ENCODE measurements at regions not wholly inside any gene's neighbourhood (a gene's known extent, or its start where the extent isn't known, plus 50 kb on each side); places are given as distances from the start of the nearest gene placed in this dataset.

DNA sequence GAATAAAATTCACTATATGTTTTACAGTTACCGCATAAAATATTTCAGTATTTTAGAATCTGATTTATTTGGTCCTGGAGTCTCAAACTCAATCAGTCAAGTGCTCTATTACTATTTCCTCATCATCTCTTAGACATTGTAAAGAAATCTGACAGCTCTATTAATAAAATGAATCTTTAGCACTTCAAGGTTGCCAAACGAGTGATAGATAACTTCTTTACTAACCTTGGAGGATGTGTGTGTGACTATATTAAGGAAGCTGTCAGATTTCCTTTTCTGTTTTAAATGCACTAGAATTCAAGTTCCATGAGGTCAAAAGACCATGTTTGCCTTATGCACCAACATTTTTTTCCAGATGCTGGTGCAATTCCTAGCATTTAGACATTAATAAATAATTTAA lies 389.8 kb upstream of the AZI2 start:
- no peak for DNase-seq (ENCODE audit: low read depth in 2 of 2)

DNA sequence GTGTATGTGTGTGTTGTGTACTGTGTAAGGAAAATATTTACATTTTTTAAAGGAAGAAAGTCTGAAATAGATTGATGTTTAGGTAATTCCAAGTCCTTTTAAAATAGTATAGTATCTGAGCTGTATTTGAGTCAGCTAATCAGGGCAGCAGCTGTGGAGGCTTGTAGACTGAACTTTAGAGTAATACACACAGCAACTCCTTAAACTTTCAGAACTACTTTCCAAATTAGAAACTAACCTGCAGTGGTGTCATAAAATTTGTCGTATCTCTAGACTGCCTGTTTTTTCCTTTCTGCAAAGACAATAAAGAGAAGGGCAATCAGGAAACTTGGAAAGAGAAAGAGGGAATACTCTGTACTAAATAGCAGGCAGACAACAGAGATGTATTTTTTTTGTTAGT lies 391.0 kb upstream of the AZI2 start:
- no peak for DNase-seq (ENCODE audit: low read depth in 2 of 2)

DNA sequence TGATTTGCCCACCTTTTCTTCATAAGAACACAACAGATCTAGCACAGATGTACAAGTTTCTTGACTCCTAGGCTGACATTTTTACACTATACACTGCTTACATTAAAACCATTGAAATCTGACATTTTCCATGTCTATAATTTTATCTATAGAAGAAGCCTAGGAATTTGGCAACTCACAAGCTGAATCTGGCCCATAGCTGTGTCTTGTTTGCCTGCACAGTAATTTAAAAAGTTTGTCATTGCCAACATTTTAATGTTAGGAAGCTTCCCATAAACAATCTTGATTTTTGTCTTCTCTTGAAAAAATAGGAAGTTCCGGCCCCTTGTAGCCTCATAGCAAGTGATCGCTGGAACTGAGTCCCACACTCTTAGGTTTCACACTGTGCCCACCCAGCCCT lies 394.6 kb upstream of the AZI2 start:
- no peak for DNase-seq (ENCODE audit: low read depth in 2 of 2)

DNA sequence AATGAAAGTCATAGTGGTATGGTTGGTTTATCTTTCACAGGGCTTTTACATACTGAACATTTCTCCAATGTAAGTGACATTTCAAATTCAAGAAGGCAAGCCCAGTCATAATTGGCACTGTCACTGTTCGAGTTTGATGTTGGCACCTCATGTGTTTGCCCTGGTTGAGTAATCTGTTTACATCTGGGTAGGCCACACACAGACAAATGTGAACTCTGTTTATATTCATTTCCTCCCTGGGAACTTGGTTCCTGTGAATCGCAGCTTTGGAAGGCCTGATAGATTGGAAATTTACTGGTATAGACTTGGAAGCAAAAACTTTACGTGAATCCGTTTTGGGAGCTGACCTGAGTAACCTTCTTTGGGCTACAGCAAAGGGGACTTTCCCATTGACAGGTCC lies 395.2 kb upstream of the AZI2 start:
- no peak for DNase-seq (ENCODE audit: low read depth in 2 of 2)

DNA sequence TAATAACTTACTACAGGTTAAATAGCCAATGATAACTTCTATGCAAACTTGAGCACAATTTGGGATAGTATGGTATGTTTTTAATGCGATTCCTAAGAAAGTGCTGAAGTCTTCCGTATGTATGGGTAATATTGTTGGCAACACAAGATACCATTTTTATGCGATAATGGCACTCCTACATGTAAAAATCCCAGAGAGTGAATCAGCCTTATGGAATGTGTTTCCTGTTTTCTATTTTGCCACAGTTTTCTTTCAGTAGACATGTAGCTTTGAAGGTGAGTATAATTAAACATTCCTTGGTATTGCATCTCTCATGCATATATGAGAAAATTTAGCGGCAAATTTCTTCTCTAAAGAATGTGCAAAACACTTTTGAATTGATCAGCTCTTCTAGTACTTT lies 396.8 kb upstream of the AZI2 start:
- no peak for DNase-seq (ENCODE audit: low read depth in 2 of 2)

DNA sequence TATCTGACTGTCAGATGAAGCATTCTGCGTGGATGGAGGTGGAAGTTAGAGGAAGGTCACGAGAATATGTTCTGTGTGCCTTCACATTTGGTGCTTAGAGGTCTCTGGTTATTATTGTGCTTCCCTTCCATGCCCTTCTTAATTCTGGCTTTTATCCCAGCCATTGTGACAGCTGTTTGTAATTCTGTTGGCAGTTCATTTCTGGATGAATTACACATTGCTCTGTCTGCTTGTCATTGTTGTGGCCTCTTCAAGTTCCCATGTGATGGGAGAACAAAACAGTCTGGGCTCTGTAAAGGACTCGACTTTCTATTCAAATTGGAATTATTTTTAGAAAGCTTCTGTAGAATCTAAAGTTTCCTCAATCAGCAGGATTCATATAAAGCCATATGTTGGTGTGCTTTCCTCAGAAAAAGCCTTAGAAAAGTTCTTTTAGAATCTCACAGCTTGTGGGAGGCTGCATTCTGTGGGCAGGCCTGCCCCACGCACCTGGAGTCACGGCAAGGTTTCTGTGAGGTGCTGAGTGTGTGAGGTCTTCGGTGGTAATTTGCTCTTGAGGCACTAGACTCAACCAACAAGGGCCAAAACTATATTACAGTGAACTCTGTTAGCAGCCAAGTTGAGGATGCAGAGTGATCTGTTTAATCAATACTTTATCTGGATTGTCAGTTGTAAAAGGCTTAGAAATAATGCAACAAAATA lies 397.4 kb upstream of the AZI2 start:
- DNase-seq (ENCODE audit: low read depth in 2 of 2) = no peak

DNA sequence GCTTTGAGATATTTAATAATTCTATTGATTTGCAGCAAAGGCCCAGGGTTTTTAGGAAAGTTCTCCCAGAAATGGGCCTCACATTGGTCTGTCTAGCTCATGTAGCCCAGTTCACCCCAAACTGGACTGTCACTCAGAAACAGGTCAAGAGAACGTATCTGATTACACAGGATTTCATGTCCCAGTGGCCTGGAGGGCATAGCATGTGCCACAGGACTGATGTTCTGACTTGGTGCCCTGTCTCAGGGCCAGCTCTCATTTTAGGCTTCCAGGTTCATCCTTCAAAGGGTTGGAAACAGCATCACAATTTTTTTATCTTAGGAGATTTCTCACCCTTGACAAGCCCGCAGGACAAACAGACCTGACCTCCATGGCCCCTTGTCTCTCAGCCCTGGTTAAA lies 398.4 kb upstream of the AZI2 start:
- no peak for DNase-seq (ENCODE audit: low read depth in 2 of 2)

DNA sequence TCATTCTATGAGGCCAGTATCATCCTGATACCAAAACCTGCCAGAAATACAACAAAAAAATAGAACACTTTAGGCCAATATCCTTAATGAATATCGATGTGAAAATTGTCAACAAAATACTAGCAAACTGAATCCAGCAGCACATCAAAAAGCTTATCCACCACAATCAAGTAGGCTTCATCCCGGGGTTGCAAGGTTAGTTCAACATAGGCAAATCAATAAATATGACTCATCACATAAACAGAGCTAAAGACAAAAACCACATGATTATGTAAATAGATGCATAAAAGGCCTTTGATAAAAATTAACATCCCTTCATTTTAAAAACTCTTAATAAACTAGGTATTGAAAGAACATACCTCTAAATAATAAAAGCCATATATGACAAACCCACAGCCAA lies 403.2 kb upstream of the AZI2 start:
- no peak for DNase-seq (ENCODE audit: low read depth in 2 of 2)

DNA sequence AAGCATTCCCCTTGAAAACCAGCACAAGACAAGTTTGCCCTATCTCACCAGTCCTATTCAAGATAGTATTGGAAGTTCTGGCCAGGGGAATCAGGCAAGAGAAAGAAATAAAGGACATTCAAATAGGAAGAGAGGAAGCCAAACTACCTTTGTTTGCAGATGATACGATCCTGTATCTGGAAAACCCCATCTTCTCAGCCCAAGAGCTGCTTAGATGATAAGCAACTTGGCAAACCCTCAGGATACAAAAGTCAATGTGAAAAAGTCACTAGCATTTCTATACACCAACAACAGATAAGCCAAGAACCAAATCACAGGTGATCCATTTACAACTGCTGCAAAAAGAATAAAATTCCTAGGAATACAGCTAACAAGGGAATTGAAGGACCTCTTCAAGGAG lies 403.7 kb upstream of the AZI2 start:
- no peak for DNase-seq (ENCODE audit: low read depth in 2 of 2)

DNA sequence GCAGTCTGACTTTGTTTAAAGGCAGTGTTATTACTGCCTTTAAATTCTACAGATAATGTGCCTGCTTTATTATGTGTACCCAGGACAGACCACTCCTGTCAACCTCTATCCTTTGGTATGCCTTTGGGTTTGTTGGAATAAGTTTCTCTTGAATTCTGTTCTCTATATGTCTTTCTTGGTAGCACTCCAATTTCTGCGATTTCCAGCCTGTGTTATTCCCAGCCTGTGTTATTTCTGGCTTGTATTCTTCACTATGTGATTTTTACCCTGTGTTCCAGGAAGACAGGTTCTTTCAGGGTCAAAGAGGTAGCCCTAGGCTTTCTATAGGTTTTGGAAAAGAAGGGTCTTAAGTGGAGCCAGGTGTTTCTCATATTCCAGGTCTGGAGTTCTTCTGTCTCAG lies 407.4 kb upstream of the AZI2 start:
- DNase-seq (ENCODE audit: low read depth in 2 of 2) = no peak

DNA sequence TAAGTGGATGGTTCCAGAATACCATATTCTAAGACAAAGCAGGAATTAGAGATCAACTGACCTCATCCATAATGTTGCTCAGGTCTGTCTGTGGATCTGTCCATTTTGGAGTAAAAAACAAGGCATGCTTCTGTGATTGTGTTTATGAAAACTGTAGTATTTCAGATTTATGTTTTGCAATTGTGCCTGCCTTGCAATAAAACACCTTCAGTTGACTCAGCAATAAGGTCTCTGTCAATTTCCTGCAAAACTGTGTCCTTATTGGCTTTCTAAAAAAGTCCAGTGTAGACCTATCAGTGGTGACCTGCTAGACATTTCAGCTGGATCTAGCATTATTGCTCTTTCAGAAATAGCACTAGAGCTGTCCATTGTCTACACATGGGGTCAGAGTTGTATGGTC lies 409.5 kb upstream of the AZI2 start:
- no peak for DNase-seq (ENCODE audit: low read depth in 2 of 2)

DNA sequence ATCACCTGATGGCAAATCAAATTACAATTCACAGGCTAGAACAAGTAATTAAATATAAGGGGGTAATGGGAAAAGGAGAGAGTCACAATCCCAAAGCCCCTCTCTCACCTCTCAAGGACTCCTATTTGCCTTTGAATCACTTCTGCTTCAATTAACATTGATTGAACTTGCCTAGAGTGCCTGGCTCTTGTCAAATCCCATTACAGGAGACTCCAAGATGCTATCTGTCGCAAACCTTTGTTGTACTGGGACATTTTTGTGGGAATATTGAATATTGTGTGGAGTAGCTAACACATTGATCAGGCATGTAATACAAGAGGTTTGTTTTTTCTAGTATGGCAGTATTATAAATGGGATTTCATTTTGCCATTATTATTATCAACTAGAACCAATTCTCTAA lies 412.8 kb upstream of the AZI2 start:
- DNase-seq (ENCODE audit: low read depth in 2 of 2) = no peak

DNA sequence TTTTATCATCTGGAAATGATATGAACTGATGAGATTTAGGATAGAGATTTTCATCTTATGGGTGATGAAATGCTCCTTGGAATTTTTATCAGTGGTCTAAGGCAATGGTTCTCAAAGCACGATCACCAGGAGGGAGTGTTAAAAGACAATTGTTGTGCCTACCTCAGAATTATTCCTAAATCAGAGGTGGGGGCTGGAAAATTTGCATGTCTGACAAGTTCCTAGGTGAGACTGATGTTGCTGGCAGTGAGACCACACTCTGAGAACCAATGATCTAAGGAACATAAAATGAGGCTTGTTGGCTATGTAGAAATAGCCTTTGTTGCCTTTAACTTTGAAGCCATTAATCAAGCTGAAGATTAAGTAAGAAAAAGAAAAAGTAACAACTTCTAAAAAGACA lies 416.6 kb upstream of the AZI2 start:
- DNase-seq (ENCODE audit: low read depth in 2 of 2) = no peak

DNA sequence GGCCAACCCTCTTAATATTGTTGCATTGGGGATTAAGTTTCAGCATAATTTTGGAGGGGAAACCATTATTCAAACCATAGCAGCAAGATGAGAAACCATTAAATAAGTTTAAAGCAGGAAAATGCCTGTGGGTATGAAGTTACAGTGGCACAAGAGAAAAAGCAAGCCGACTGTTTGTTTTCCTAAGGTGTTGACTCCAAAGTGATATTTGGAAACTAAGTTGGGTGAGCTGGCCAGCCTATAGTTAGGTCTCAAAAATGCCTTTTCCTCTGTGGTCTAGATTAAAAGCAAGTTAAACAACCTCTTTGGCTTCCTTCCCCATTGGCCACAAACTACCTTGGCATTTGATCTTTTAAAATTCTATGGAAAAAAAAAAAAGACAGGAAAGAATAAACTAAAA lies 419.8 kb upstream of the AZI2 start:
- no peak for DNase-seq (ENCODE audit: low read depth in 2 of 2)

DNA sequence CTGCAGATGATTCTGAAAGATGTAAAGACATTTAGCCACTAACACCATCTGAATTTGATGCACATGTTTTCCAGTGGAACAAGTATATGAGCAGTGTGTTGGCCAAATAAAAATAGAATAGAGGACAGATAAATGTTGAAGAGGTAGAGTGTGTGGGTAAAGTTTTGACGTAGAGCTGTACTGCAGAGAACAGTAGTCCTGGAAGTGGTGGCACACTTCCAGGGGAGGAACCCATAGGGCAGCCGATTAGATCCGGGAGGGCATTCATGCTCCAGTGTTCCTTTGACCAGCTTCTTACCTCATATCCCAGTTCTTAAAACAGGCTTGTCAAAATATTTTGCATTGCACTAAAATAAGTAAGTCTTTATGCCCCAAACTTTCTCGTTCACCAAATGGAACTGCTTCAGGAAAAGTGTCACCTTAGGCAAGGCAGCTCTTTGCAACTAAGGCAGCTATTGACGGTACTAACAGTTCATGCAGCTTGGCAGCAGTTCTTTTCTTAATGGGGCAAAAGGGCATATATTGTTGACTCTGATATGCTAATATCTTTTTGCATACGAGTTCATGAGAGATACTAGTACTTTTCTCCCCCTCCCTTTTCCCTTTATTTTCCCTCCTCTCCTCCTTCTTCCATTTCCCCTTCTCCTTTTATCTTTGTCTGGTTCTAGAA lies 429.3 kb upstream of the AZI2 start:
- no peak for DNase-seq (ENCODE audit: low read depth in 2 of 2)

DNA sequence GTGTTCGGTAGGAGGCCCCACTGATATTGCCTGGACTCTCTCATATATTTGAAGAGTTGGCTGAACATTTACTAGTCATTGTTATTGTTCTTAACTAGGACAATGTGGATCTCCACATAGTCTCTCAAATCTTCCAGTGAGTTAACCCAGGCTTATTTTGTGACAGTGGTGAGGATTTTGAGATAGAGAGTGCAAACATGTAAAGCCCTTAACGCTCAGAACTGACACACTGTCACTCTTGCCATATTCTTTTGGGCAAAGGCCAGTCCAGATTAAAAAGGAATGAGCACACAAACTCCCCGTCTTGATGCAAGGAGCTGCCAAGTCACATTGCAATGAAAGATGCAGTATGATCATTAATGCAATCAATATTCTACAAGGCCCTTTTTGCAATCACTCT lies 431.9 kb upstream of the AZI2 start:
- DNase-seq (ENCODE audit: low read depth in 2 of 2) = no peak

DNA sequence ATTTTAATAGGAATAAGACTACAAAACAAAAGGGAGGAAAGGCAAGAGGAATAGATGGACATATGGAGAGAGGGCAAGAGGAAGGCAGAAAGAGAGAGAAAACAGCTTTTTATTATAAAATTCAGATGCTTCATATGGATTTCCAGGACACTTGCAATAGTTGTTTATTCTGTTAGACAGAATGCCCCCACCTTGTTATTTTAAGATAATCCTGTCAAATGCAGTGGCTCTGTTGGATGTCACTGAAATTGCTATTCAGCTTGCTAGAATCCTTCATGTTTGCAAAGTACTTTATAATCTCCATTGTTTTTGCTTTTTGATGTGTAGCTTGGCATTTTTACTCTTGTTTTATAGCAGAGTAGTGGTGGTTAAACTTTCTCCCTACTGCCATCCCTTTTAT lies 432.4 kb upstream of the AZI2 start:
- no peak for DNase-seq (ENCODE audit: low read depth in 2 of 2)

DNA sequence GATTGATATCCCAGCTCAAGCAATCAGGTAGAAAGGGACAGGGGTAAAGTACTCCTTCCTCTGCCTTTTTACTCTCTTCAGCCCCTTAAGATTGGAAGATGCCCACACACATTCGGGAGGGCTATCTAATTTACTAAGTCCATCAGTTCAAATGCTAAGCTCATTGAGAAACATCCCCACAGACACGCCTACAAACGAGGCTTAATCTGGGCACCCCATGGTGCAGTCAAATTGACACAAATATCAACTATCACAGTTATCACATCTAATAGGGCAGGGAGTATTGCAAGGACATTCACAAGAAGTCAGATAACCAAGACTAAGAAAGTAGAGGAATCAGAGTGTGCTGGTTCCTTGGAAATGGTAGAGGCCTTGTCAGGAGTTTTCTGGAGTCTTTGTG lies 437.8 kb upstream of the AZI2 start:
- DNase-seq (ENCODE audit: low read depth in 2 of 2) = no peak

DNA sequence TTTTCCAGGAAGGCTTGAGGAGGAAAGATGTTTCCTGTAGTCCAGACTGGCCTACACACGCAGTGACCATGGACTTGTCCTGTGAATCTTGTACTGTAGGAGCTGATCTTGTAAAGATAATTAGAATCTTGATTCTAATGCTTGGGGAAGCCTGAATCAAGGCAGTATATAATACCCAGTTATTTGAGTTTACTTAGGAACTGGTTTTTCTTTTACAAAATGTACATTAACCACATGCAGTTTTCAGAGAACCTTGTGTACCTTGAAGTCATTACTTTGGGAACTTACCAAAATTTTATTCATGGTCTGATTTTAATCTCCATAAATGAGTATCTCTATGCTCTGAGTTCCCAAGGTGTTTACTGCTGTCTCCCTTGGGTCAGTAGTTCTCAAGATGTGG lies 439.9 kb upstream of the AZI2 start:
- DNase-seq (ENCODE audit: low read depth in 2 of 2) = no peak

DNA sequence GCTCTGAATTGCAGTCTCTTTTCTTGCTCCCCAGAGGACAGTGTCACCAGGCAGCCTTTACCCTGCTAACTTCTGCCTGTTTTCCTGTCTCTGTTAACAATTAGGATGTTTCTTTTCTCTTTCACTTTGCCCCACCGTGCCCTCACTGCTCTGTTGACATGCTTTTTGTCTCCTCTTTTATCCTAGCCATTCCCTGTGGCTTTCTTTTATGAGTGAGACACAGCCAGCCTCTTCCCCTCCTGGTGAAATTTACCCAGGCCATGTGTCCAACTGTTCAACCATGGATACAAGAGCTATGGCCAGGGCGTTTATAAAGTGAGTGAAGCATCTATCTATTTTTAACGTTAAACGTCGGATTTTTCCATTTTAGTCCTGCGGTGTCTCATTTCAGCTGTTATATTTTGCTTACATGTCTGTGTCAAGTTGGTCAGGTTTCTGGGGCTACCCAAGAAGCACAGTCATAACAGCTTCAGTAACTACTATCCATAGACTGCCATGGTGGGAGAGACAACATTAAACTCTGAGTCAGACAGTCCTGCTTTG lies 443.2 kb upstream of the AZI2 start:
- DNase-seq (ENCODE audit: low read depth in 2 of 2) = no peak

DNA sequence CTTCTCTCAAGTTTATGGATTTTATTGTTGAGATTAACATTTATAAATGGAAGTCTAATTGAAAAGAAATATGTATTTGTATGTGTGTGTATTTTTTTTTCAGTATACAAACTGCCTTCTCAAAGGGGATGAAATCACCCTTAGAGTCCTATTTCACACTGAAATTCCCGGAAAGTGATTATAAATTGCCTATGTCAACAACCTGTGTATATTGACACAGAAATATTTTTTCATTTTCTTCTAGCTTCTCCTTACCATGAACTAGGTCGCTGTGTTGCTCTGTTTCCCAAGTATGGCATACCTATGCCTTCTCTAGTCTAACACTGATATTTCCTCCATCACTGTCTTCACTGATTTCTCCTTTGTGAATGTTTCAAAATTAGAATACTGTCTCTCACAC lies 444.0 kb upstream of the AZI2 start:
- DNase-seq (ENCODE audit: low read depth in 2 of 2) = no peak

DNA sequence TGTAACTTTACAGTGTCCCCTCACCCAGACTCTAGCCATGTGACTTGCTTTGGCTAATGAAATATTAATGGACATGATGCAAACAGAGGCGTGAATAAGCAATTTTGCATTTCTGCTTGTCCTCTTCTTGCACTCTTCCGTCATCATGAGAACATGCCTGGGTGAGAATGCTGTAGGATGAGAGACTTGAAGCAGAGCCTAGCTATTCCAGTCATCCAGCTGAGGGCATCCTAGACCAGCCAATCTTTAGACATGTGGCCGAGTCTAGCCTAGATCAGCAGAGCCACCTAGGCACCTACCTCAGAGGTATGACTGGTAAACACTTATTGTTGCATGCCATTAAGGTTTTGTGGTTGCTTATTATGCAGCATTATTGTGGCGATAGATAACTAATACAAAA lies 450.5 kb upstream of the AZI2 start:
- DNase-seq (ENCODE audit: low read depth in 2 of 2) = no peak

DNA sequence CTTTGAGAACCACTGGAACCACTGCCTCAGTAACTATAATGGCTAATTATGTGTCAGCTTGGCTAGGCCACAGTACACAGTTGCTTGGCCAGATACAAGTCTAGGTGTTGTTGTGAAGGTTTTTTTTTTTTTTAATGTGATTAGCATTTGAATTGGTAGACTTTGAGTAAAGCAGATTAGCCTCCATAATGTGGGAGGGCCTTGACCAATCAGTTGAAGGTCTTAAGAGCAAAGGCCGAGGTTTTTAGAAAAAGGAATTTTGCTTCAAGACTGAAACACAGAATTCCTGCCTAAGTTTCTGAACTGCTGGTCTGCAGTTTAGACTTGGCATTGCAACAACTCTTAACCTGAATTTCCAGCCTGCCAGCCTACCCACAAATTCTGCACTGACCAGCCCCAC lies 451.6 kb upstream of the AZI2 start:
- DNase-seq (ENCODE audit: low read depth in 2 of 2) = no peak

DNA sequence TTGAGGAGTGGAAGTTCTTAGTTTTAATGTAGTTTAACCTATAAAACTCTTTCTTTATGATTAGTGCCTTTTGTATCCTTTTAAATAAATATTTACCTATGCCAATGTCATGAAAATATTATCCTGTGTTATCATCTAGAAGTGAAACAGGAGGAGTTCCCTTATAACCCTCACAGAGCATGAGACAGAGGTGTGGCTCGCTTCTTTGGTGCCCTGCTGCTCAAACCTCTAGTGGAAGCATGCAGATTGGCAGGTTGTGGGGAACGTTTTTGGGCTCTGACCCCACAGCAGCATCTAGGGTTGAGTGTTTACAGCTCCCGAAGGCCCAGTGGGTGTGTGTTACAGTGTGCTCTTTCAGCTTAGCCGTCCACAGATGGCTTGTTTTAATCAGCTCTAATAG lies 459.4 kb upstream of the AZI2 start:
- DNase-seq (ENCODE audit: low read depth in 2 of 2) = no peak

Measured in stimulated activated CD8-positive, alpha-beta memory T cell treated with anti-CD3 and anti-CD28 coated beads, Interleukin-2, amount 100 ng/mL, for 48 hours (primary cell).